ENCODE measurements at regions not wholly inside any gene's neighbourhood (a gene's known extent, or its start where the extent isn't known, plus 50 kb on each side); places are given as distances from the start of the nearest gene placed in this dataset.

GRCh38 chr18:27887711-27888495, 289.0 kb downstream of the CDH2 start:
- no peak for TF ChIP-seq POLR2AphosphoS5 (IDR thresholded peaks at IDR 0.05; ENCODE audit: low read depth, low read length)
- TF ChIP-seq POLR2A (IDR thresholded peaks at IDR 0.05; ENCODE audit: low read depth, low read length): no peak

Data from GM12892 (cell line).